ENCODE measurements at regions not wholly inside any gene's neighbourhood (a gene's known extent, or its start where the extent isn't known, plus 50 kb on each side); places are given as distances from the start of the nearest gene placed in this dataset.

- TF ChIP-seq CTCF (IDR thresholded peaks at IDR 0.05; ENCODE audit: insufficient read depth, low read depth, low read length), result no peak
- DNase-seq (ENCODE audit: low read depth), result no peak
- ChIA-PET POLR2A (no interaction called here), CTCF (no interaction called here)
- Histone ChIP-seq H3K4me3 (ENCODE audit: low read depth, low read length) (no peak overlapping the region), H3K36me3 (ENCODE audit: control insufficient read depth, insufficient read depth, low read length) (no peaks in the 10 kb centered on the region), H3K27me3 (ENCODE audit: control insufficient read depth, insufficient read depth, low read length) (no peaks in the 10 kb centered on the region)
Observed at GRCh38 chr10:131425752-131426533, 114.4 kb upstream of the TCERG1L start.

- no peaks in the 10 kb centered on the region for H3K36me3 ChIP-seq (ENCODE audit: control insufficient read depth, insufficient read depth, low read length)
- ChIA-PET POLR2A (no interaction called here), CTCF (no interaction called here)
- no peaks in the 10 kb centered on the region for H3K27me3 ChIP-seq (ENCODE audit: control insufficient read depth, insufficient read depth, low read length)
- no peak for DNase-seq (ENCODE audit: low read depth)
- no peak for TF ChIP-seq CTCF (IDR thresholded peaks at IDR 0.05; ENCODE audit: insufficient read depth, low read depth, low read length)
- H3K4me3 ChIP-seq (ENCODE audit: low read depth, low read length), result no peak overlapping the region
Observed at GRCh38 chr10:131426534-131426898, 115.0 kb upstream of the TCERG1L start.

DNA sequence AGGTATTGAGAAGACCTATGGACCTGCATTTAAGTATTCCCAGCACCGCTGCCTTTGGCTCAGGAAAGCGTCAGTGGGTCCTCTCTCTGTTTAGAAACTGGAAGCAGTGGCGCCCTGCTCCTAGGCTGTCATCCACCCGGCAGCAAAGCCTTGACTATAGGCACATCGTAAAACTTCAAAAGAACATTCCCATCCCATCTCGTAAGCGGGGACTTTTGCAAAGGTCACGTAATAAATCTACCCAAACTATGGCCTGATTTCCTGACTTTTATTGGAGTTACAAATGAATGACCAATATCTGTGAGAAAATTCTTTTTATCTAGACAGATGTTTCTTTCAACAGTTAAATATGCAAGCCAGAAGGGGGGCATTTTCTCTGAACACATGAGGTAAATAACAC lies 115.8 kb upstream of the TCERG1L start:
- TF ChIP-seq CTCF (IDR thresholded peaks at IDR 0.05; ENCODE audit: insufficient read depth, low read depth, low read length), result no peak
- Histone ChIP-seq H3K27me3 (ENCODE audit: control insufficient read depth, insufficient read depth, low read length) (no peaks in the 10 kb centered on the region), H3K36me3 (ENCODE audit: control insufficient read depth, insufficient read depth, low read length) (no peaks in the 10 kb centered on the region), H3K4me3 (ENCODE audit: low read depth, low read length) (no peak overlapping the region)
- ChIA-PET POLR2A (no interaction called here), CTCF (no interaction called here)
- no peak for DNase-seq (ENCODE audit: low read depth)

- Histone ChIP-seq H3K27me3 (ENCODE audit: control insufficient read depth, insufficient read depth, low read length) (no peaks in the 10 kb centered on the region), H3K36me3 (ENCODE audit: control insufficient read depth, insufficient read depth, low read length) (no peaks in the 10 kb centered on the region), H3K4me3 (ENCODE audit: low read depth, low read length) (no peak overlapping the region)
- ChIA-PET POLR2A (no interaction called here), CTCF (no interaction called here)
- DNase-seq (ENCODE audit: low read depth), result no peak
- TF ChIP-seq CTCF (IDR thresholded peaks at IDR 0.05; ENCODE audit: insufficient read depth, low read depth, low read length), result no peak
Observed at GRCh38 chr10:131427901-131428300, 116.4 kb upstream of the TCERG1L start.

- H3K36me3 ChIP-seq (ENCODE audit: control insufficient read depth, insufficient read depth, low read length), result no peaks in the 10 kb centered on the region
- no peak for DNase-seq (ENCODE audit: low read depth)
- TF ChIP-seq CTCF (IDR thresholded peaks at IDR 0.05; ENCODE audit: insufficient read depth, low read depth, low read length), result no peak
- CTCF ChIA-PET, result no interaction called here
- H3K27me3 ChIP-seq (ENCODE audit: control insufficient read depth, insufficient read depth, low read length), result no peaks in the 10 kb centered on the region
- POLR2A ChIA-PET, result no interaction called here
- no peak overlapping the region for H3K4me3 ChIP-seq (ENCODE audit: low read depth, low read length)
Observed at GRCh38 chr10:131429141-131429540, 117.6 kb upstream of the TCERG1L start.
